H1 (cell line): ENCODE measurements at regions not wholly inside any gene's neighbourhood (a gene's known extent, or its start where the extent isn't known, plus 50 kb on each side); places are given as distances from the start of the nearest gene placed in this dataset.

Experiments used
- CTCF ChIA-PET: fragments of 300-600 bp; sonication (Branson Sonifier 250); formaldehyde crosslinking; loops from one replicate; lab custom pipeline; 2021; ENCODE audit not compliant: partially characterized antibody; lab: Charles Lee
- POLR2A ChIA-PET: fragments of 300-600 bp; sonication (Branson Sonifier 250); formaldehyde crosslinking; loops from one replicate; lab custom pipeline; 2021; ENCODE audit warnings: inconsistent platforms; ENCODE audit not compliant: partially characterized antibody; lab: Charles Lee
- DNase-seq, 2 experiments: peaks; one replicate each; pipeline versions ENCODE4 v3.0.0 to v3.0.0-alpha.2; 2010 to 2022; ENCODE audit warnings: low spot score in 2 of 2, low read depth in 1 of 2, mixed read lengths in 1 of 2
- FAIRE-seq: peaks from 2 replicates; lab custom pipeline; 2011; peaks lifted over from hg19 to GRCh38; lab: Jason Lieb, UNC
- H2AFZ ChIP-seq: 2 replicates; pipeline ENCODE4 v1.8.1; 2012; ENCODE audit warnings: low read length, inconsistent platforms
- H2AK5ac ChIP-seq: 2 replicates; pipeline ENCODE4 v1.6.1; 2013; ENCODE audit warnings: low read depth, low read length
- H2BK120ac ChIP-seq: replicated peaks from 2 replicates; pipeline ENCODE3; 2013; ENCODE audit warnings: low read depth, low read length, inconsistent platforms
- H2BK12ac ChIP-seq: 2 replicates; pipeline ENCODE4 v1.6.1; 2013; ENCODE audit warnings: low read depth, low read length
- H2BK15ac ChIP-seq: 2 replicates; pipeline ENCODE4 v1.6.1; 2013; ENCODE audit warnings: low read length
- H2BK20ac ChIP-seq: 2 replicates; pipeline ENCODE4 v1.6.1; 2013; ENCODE audit warnings: low read length
- H2BK5ac ChIP-seq: 2 replicates; pipeline ENCODE4 v1.6.1; 2013; ENCODE audit warnings: low read depth, low read length
- H3K14ac ChIP-seq: 2 replicates; pipeline ENCODE4 v1.6.1; 2013; ENCODE audit warnings: inconsistent platforms; ENCODE audit not compliant: insufficient read length
- H3K18ac ChIP-seq: 2 replicates; pipeline ENCODE4 v1.6.1; 2013; ENCODE audit warnings: low read length; ENCODE audit errors: extremely low read depth
- H3K23ac ChIP-seq: 2 replicates; pipeline ENCODE4 v1.6.1; 2013; ENCODE audit warnings: inconsistent platforms; ENCODE audit not compliant: insufficient read length
- H3K23me2 ChIP-seq: 2 replicates; pipeline ENCODE4 v1.6.1; 2013; ENCODE audit warnings: low read depth, low read length
- H3K27ac ChIP-seq: 2 replicates; pipeline ENCODE4 v1.6.1; 2011; ENCODE audit warnings: low read depth, low read length, inconsistent platforms
- H3K27me3 ChIP-seq, 4 experiments: replicated peaks in 1 of 4; 1 replicate in 1 of 4; 2 replicates in 3 of 4; pipeline versions ENCODE4 v1.6.1 to v1.8.1; 2011 to 2013; ENCODE audit warnings: low read length in 3 of 4, mild to moderate bottlenecking in 3 of 4, inconsistent platforms in 2 of 4, mixed read lengths in 2 of 4, moderate library complexity in 1 of 4; ENCODE audit not compliant: control insufficient read depth in 3 of 4, insufficient read depth in 3 of 4; ENCODE audit errors: extremely low read depth in 1 of 4
- H3K36me3 ChIP-seq, 4 experiments: 2 replicates each; pipeline versions ENCODE4 v1.6.1 to v1.8.1; 2011 to 2013; ENCODE audit warnings: mild to moderate bottlenecking in 4 of 4, low read length in 3 of 4, moderate library complexity in 2 of 4, control low read depth in 1 of 4, inconsistent platforms in 1 of 4; ENCODE audit not compliant: insufficient read depth in 4 of 4, control insufficient read depth in 2 of 4
- H3K4ac ChIP-seq: replicated peaks from 2 replicates; pipeline ENCODE3; 2013; ENCODE audit warnings: low read length, low read depth, mixed read lengths, inconsistent platforms; ENCODE audit not compliant: insufficient read length
- H3K4me1 ChIP-seq, 4 experiments: replicated peaks in 1 of 4; 1 replicate in 1 of 4; 2 replicates in 3 of 4; pipeline versions ENCODE4 v1.6.1 to v1.8.1; 2011 to 2013; ENCODE audit warnings: low read length in 3 of 4, inconsistent platforms in 2 of 4, mixed read lengths in 1 of 4; ENCODE audit not compliant: insufficient read depth in 4 of 4, control insufficient read depth in 3 of 4
- H3K4me2 ChIP-seq, 2 experiments: 2 replicates each; pipeline versions ENCODE4 v1.6.1 to v1.8.1; 2011 to 2013; ENCODE audit warnings: low read depth in 2 of 2, low read length in 2 of 2, control low read depth in 1 of 2, inconsistent platforms in 1 of 2, mild to moderate bottlenecking in 1 of 2; ENCODE audit not compliant: insufficient read depth in 1 of 2
- H3K4me3 ChIP-seq, 4 experiments: fragments of 200-600, 300-600 bp in 1 of 4; sonication (generic), shearing (Covaris generic), sonication (Bioruptor Twin) in 1 of 4; 2 replicates each; pipeline versions ENCODE4 v1.5.1 to v1.8.1; 2011 to 2016; ENCODE audit warnings: low read length in 4 of 4, low read depth in 3 of 4, control low read depth in 2 of 4, inconsistent platforms in 2 of 4, mild to moderate bottlenecking in 2 of 4, mixed read lengths in 1 of 4, moderate library complexity in 1 of 4; ENCODE audit not compliant: insufficient read depth in 2 of 4; ENCODE audit errors: extremely low read depth in 1 of 4
- H3K56ac ChIP-seq: replicated peaks from 2 replicates; pipeline ENCODE3; 2013; ENCODE audit warnings: low read depth, mild to moderate bottlenecking, mixed read lengths, low read length, inconsistent platforms; ENCODE audit not compliant: insufficient read length
- H3K79me1 ChIP-seq: 2 replicates; pipeline ENCODE4 v1.6.1; 2013; ENCODE audit warnings: low read depth, low read length, control low read depth
- H3K79me2 ChIP-seq, 2 experiments: 2 replicates each; pipeline versions ENCODE4 v1.6.1 to v1.8.1; 2012 to 2013; ENCODE audit warnings: low read length in 2 of 2, mild to moderate bottlenecking in 2 of 2, inconsistent platforms in 1 of 2; ENCODE audit not compliant: insufficient read depth in 2 of 2, control insufficient read depth in 1 of 2
- H3K9ac ChIP-seq, 4 experiments: replicated peaks in 1 of 4; 1 replicate in 1 of 4; 2 replicates in 3 of 4; pipeline versions ENCODE4 v1.6.1 to v1.8.1; 2011 to 2013; ENCODE audit warnings: low read depth in 3 of 4, low read length in 3 of 4, control low read depth in 2 of 4, mild to moderate bottlenecking in 2 of 4, moderate library complexity in 2 of 4, inconsistent platforms in 1 of 4; ENCODE audit errors: extremely low read depth in 1 of 4
- H3K9me3 ChIP-seq, 2 experiments: 2 replicates each; pipeline versions ENCODE4 v1.6.1 to v1.8.1; 2012 to 2013; ENCODE audit warnings: mild to moderate bottlenecking in 2 of 2, moderate library complexity in 2 of 2, control low read depth in 1 of 2, inconsistent platforms in 1 of 2, low read depth in 1 of 2, low read length in 1 of 2, mixed read lengths in 1 of 2; ENCODE audit not compliant: insufficient read depth in 2 of 2
- H4K20me1 ChIP-seq, 2 experiments: replicated peaks in 1 of 2; 2 replicates each; pipeline versions ENCODE3 to v1.8.1; 2011 to 2013; ENCODE audit warnings: inconsistent platforms in 2 of 2, low read length in 2 of 2, mild to moderate bottlenecking in 1 of 2; ENCODE audit not compliant: insufficient read depth in 2 of 2, control insufficient read depth in 1 of 2
- H4K5ac ChIP-seq: 2 replicates; pipeline ENCODE4 v1.6.1; 2013; ENCODE audit warnings: low read length, low read depth, mixed read lengths, inconsistent platforms; ENCODE audit not compliant: insufficient read length
- H4K8ac ChIP-seq: 2 replicates; pipeline ENCODE4 v1.8.0; 2013; ENCODE audit warnings: mild to moderate bottlenecking, moderate library complexity, low read length, inconsistent platforms; ENCODE audit not compliant: insufficient read depth; ENCODE audit errors: extremely low read depth
- H4K91ac ChIP-seq: replicated peaks from 2 replicates; pipeline ENCODE3; 2013; ENCODE audit warnings: low read length, mixed read lengths, inconsistent platforms; ENCODE audit not compliant: insufficient read length
- CEBPB ChIP-seq: IDR thresholded peaks from 2 replicates; pipeline ENCODE4 v1.6.1; 2012; ENCODE audit warnings: low read depth, low read length
- CHD2 ChIP-seq: IDR thresholded peaks from 2 replicates; pipeline ENCODE4 v1.6.1; 2012; ENCODE audit warnings: low read length, improper control_type of control experiment
- EGR1 ChIP-seq: IDR thresholded peaks from 2 replicates; pipeline ENCODE4 v1.6.1; 2011; ENCODE audit warnings: low read depth, low read length, borderline replicate concordance
- EP300 ChIP-seq, 2 experiments: IDR thresholded peaks; 1 replicate in 1 of 2; 2 replicates in 1 of 2; pipeline ENCODE4 v1.6.1; 2011 to 2012; ENCODE audit warnings: low read depth in 2 of 2, low read length in 2 of 2, mild to moderate bottlenecking in 2 of 2, borderline replicate concordance in 1 of 2, inconsistent platforms in 1 of 2, moderate library complexity in 1 of 2
- FOSL1 ChIP-seq: IDR thresholded peaks from 2 replicates; pipeline ENCODE4 v1.6.1; 2011; ENCODE audit warnings: mild to moderate bottlenecking, low read depth, low read length, moderate library complexity; ENCODE audit not compliant: insufficient read depth
- JUND ChIP-seq: IDR thresholded peaks from 2 replicates; pipeline ENCODE4 v1.6.1; 2011; ENCODE audit warnings: mild to moderate bottlenecking, improper control_type of control experiment, low read length
- NANOG ChIP-seq: IDR thresholded peaks from 2 replicates; pipeline ENCODE4 v1.6.1; 2011; ENCODE audit warnings: low read length, low read depth, mild to moderate bottlenecking, inconsistent platforms; ENCODE audit not compliant: insufficient read depth, poor library complexity, severe bottlenecking
- PHF8 ChIP-seq: fragments of 200-600 bp; sonication (generic); conservative IDR thresholded peaks from 2 replicates; pipeline ENCODE4 v1.7.1; 2012; ENCODE audit warnings: low read depth, mild to moderate bottlenecking, inconsistent platforms, low read length, moderate library complexity
- POU5F1 ChIP-seq: IDR thresholded peaks from 2 replicates; pipeline ENCODE4 v1.6.1; 2011; ENCODE audit warnings: low read depth, mild to moderate bottlenecking, low read length, moderate library complexity
- RXRA ChIP-seq: IDR thresholded peaks from 2 replicates; pipeline ENCODE4 v1.6.1; 2011; ENCODE audit warnings: low read depth, mild to moderate bottlenecking, low read length, moderate library complexity; ENCODE audit not compliant: insufficient read depth
- SRF ChIP-seq: IDR thresholded peaks from 2 replicates; pipeline ENCODE4 v1.6.1; 2011; ENCODE audit warnings: mild to moderate bottlenecking, low read depth, low read length, moderate library complexity
- USF2 ChIP-seq: IDR thresholded peaks from 2 replicates; pipeline ENCODE4 v1.6.1; 2011; ENCODE audit warnings: low read length, improper control_type of control experiment
- WGBS, 2 experiments: shearing (Covaris generic) in 1 of 2; methylation state at CpG; one replicate each; pipeline versions ENCODE4 v1.1.6 to v1.1.7; 2013 to 2015; ENCODE audit warnings: low lambda C conversion rate in 2 of 2, mixed read lengths in 2 of 2, inconsistent platforms in 1 of 2, low coverage in 1 of 2, missing lambda C conversion rate in 1 of 2; ENCODE audit not compliant: insufficient replicate concordance in 2 of 2, insufficient coverage in 1 of 2, insufficient read length in 1 of 2; ENCODE audit errors: extremely low coverage in 1 of 2, missing lambda C conversion rate in 1 of 2; 5-methylcytosine and 5-hydroxymethylcytosine counted together

- H3K56ac ChIP-seq = no peak overlapping the region
- H2BK15ac ChIP-seq = no peak overlapping the region
- H2BK20ac ChIP-seq = no peak overlapping the region
- no peak overlapping the region for H3K27ac ChIP-seq
- no peak overlapping the region for H4K5ac ChIP-seq
- no peak overlapping the region for H3K4me2 ChIP-seq
- H3K4me1 ChIP-seq = peaks cover 1 to 10% (median 4%) of the 10 kb centered on the region in 4 experiments; a peak in 4 of 7 replicates
- H3K4ac ChIP-seq = no peak overlapping the region
- no peaks in the 10 kb centered on the region for H3K79me1 ChIP-seq
- H3K9ac ChIP-seq = no peak overlapping the region
- ChIA-PET POLR2A (no interaction called here), CTCF (interaction anchor here (1.1 kb wide), 2 partner anchors 351 to 1048 kb away, joined by 3 read pairs; no protein-coding TSS in a partner anchor)
- H3K4me3 ChIP-seq = no peak overlapping the region
- H3K14ac ChIP-seq = no peak overlapping the region
- no peaks in the 10 kb centered on the region for H3K36me3 ChIP-seq
- H3K23me2 ChIP-seq = no peaks in the 10 kb centered on the region
- FAIRE-seq (no peak), DNase-seq (no peak)
- no peak overlapping the region for H4K8ac ChIP-seq
- H3K27me3 ChIP-seq = no peaks in the 10 kb centered on the region
- H4K91ac ChIP-seq = no peak overlapping the region
- H2BK120ac ChIP-seq = no peak overlapping the region
- peak overlapping the region; percentile 21; the same call in 1 of the 2 replicates for H3K18ac ChIP-seq
- no peak overlapping the region for H2AFZ ChIP-seq
- H2BK12ac ChIP-seq = no peak overlapping the region
- H3K79me2 ChIP-seq = no peaks in the 10 kb centered on the region
- no peaks in the 10 kb centered on the region for H3K9me3 ChIP-seq
- no peaks in the 10 kb centered on the region for H4K20me1 ChIP-seq
- H2AK5ac ChIP-seq = no peak overlapping the region
- no peak overlapping the region for H3K23ac ChIP-seq
- H2BK5ac ChIP-seq = no peak overlapping the region
- WGBS, 2 experiments = 92% methylated on average over 3 of the region's 3 CpGs; no CpG with 5 or more reads in 1 of the 2 experiments
- TF ChIP-seq FOSL1 (no peak), EP300 (IDR thresholded peaks at IDR 0.05; ENCODE audit: borderline replicate concordance in 1 of 2, low read depth in 2 of 2, low read length in 2 of 2) (no peak), POU5F1 (no peak), USF2 (no peak), CHD2 (no peak), PHF8 (no peak), SRF (no peak), CEBPB (0 out of 2 replicates have a peak, but pooled peaks have one; percentile 23), JUND (no peak), RXRA (no peak), NANOG (no peak), EGR1 (no peak)
Observed at GRCh38 chr15:53130943-53131342, 340.8 kb upstream of the ONECUT1 start.
